ENCODE measurements at regions not wholly inside any gene's neighbourhood (a gene's known extent, or its start where the extent isn't known, plus 50 kb on each side); places are given as distances from the start of the nearest gene placed in this dataset.

DNA sequence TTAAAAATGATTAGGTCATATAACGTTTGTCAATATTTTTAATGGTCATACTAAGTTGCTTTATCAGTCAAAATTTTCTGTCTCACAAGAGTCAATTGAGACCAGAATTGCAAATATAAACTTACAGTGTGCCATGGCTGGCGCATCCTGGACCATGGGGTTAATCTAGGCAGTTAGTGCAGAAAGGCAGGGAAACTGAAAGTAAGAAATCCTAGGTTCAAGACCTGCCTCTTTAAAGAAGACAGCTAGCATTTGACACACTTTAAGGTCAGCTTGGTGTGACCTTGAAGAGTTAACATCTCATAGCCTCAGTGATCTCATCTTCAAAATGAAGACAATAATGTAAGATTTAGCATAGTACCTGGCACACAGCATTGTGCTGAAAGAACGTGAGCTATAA lies 210.0 kb upstream of the DAB1 start:
- DNase-seq (ENCODE audit: low spot score), result no peak
- TF ChIP-seq, protein P1, sequence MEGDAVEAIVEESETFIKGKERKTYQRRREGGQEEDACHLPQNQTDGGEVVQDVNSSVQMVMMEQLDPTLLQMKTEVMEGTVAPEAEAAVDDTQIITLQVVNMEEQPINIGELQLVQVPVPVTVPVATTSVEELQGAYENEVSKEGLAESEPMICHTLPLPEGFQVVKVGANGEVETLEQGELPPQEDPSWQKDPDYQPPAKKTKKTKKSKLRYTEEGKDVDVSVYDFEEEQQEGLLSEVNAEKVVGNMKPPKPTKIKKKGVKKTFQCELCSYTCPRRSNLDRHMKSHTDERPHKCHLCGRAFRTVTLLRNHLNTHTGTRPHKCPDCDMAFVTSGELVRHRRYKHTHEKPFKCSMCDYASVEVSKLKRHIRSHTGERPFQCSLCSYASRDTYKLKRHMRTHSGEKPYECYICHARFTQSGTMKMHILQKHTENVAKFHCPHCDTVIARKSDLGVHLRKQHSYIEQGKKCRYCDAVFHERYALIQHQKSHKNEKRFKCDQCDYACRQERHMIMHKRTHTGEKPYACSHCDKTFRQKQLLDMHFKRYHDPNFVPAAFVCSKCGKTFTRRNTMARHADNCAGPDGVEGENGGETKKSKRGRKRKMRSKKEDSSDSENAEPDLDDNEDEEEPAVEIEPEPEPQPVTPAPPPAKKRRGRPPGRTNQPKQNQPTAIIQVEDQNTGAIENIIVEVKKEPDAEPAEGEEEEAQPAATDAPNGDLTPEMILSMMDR (IDR thresholded peaks at IDR 0.05; ENCODE audit: extremely low read depth, missing control alignments), result no peak

- TF ChIP-seq, protein P1 (IDR thresholded peaks at IDR 0.05; ENCODE audit: extremely low read depth, missing control alignments), result no peak
- no peak for DNase-seq (ENCODE audit: low spot score)
Measured at GRCh38 chr1:57633056-57633455, 209.2 kb upstream of the DAB1 start.

GRCh38 chr1:57632401-57632800 lies 208.5 kb upstream of the DAB1 start:
- no peak for DNase-seq (ENCODE audit: low spot score)
- TF ChIP-seq, protein P1 (IDR thresholded peaks at IDR 0.05; ENCODE audit: extremely low read depth, missing control alignments), result no peak

DNA sequence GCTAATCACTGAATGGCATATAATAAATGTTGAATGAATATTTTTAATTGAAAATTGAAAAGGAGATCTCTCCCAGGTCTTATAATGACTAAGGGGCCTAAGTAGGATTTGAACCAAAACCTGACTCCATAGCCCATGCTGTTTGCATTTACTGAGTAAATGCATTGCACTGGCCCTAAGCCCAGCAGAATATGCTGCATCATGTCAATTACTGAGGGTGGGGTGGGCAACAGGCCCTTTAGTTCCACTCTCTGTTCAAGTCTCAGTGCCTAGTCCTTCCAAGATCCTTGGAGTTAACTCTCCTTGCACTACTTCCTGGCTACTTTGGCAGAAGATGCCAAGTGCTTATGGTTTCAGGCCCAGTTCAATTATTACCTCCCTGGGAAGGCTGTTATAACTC lies 203.8 kb upstream of the DAB1 start:
- DNase-seq (ENCODE audit: low spot score), result no peak
- TF ChIP-seq, protein P1 (IDR thresholded peaks at IDR 0.05; ENCODE audit: extremely low read depth, missing control alignments), result no peak

GRCh38 chr1:57623791-57624538 lies 200.1 kb upstream of the DAB1 start:
- DNase-seq (ENCODE audit: low spot score), result no peak
- TF ChIP-seq, protein P1 (IDR thresholded peaks at IDR 0.05; ENCODE audit: extremely low read depth, missing control alignments), result no peak

DNA sequence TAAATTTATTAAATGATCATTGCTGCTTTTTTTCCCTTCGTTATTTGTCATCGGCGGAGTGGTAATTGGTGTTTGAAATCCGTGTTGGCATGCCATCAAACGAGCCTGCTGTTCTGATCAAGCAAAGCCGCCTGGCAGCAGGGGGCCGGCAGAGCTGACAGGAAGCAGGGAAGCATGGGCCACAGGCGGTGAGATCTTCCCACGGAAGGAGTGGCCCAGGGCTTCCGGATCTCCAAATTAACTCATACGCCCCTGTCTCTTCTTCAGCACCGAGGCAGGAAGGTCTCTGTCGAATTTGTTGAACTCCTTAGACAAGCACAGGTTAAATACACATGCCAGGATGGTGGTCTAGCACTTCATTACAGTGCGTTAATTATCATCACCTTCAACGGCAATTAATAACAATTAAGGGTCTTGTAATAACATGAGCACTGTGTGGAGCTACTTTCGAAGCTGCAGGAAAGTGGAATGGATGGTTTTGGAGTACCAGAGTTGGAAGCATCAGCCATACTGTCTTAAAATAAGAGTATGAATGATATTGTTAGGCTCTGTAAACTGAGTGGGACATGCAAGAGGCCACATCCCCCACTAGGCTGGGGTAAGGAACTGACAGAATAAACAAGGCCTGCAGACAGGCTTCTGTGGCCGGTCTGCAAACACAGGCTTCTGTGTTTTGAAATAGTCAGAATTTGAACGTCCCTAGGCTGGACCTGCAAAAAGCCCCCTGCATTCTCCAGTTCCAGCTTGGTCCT lies 199.4 kb upstream of the DAB1 start:
- no peak for DNase-seq (ENCODE audit: low spot score)
- TF ChIP-seq, protein P1 (IDR thresholded peaks at IDR 0.05; ENCODE audit: extremely low read depth, missing control alignments), result no peak

GRCh38 chr1:57621776-57622175 lies 197.9 kb upstream of the DAB1 start:
- TF ChIP-seq, protein P1 (IDR thresholded peaks at IDR 0.05; ENCODE audit: extremely low read depth, missing control alignments), result no peak
- no peak for DNase-seq (ENCODE audit: low spot score)
